ENCODE measurements at regions not wholly inside any gene's neighbourhood (a gene's known extent, or its start where the extent isn't known, plus 50 kb on each side); places are given as distances from the start of the nearest gene placed in this dataset.

DNA sequence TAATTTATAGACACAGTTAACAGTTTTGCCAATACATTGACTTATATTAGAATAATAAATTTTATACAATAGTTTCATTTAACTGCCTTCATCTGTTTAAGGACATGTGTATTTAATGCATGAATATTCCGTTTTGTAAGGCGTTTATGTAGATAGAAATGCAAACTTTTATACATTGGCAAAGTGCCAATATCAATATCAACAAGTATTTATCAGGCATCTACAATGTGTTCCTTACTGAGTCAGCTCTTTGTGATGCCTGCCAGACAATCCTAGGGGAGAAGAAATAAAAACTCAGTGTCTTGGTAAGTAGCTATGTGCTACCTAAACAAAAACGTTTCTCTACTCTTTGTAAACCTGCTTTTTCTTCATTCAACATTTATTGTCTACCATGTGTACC is 1142.2 kb downstream of the C4orf33 start:
- TF ChIP-seq KDM1A (IDR thresholded peaks at IDR 0.05; ENCODE audit: low read depth) (no peak), POLR2A (IDR thresholded peaks at IDR 0.05; ENCODE audit: low read length) (no peak)
- TF ChIP-seq, protein P1, sequence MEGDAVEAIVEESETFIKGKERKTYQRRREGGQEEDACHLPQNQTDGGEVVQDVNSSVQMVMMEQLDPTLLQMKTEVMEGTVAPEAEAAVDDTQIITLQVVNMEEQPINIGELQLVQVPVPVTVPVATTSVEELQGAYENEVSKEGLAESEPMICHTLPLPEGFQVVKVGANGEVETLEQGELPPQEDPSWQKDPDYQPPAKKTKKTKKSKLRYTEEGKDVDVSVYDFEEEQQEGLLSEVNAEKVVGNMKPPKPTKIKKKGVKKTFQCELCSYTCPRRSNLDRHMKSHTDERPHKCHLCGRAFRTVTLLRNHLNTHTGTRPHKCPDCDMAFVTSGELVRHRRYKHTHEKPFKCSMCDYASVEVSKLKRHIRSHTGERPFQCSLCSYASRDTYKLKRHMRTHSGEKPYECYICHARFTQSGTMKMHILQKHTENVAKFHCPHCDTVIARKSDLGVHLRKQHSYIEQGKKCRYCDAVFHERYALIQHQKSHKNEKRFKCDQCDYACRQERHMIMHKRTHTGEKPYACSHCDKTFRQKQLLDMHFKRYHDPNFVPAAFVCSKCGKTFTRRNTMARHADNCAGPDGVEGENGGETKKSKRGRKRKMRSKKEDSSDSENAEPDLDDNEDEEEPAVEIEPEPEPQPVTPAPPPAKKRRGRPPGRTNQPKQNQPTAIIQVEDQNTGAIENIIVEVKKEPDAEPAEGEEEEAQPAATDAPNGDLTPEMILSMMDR (IDR thresholded peaks at IDR 0.05) = no peak
- TF ChIP-seq, protein P2, sequence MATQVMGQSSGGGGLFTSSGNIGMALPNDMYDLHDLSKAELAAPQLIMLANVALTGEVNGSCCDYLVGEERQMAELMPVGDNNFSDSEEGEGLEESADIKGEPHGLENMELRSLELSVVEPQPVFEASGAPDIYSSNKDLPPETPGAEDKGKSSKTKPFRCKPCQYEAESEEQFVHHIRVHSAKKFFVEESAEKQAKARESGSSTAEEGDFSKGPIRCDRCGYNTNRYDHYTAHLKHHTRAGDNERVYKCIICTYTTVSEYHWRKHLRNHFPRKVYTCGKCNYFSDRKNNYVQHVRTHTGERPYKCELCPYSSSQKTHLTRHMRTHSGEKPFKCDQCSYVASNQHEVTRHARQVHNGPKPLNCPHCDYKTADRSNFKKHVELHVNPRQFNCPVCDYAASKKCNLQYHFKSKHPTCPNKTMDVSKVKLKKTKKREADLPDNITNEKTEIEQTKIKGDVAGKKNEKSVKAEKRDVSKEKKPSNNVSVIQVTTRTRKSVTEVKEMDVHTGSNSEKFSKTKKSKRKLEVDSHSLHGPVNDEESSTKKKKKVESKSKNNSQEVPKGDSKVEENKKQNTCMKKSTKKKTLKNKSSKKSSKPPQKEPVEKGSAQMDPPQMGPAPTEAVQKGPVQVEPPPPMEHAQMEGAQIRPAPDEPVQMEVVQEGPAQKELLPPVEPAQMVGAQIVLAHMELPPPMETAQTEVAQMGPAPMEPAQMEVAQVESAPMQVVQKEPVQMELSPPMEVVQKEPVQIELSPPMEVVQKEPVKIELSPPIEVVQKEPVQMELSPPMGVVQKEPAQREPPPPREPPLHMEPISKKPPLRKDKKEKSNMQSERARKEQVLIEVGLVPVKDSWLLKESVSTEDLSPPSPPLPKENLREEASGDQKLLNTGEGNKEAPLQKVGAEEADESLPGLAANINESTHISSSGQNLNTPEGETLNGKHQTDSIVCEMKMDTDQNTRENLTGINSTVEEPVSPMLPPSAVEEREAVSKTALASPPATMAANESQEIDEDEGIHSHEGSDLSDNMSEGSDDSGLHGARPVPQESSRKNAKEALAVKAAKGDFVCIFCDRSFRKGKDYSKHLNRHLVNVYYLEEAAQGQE (IDR thresholded peaks at IDR 0.05) = no peak

Data from A549 (cell line).